ENCODE measurements at regions not wholly inside any gene's neighbourhood (a gene's known extent, or its start where the extent isn't known, plus 50 kb on each side); places are given as distances from the start of the nearest gene placed in this dataset.
A peak's percentile ranks its signal among the peaks of the same experiment; 100 is the strongest.

- Histone ChIP-seq H3K4me1 (ENCODE audit: control insufficient read depth in 5 of 5, insufficient read depth in 5 of 5, low read length in 5 of 5) (no peaks in the 10 kb centered on the region), H3K9ac (ENCODE audit: low read length in 5 of 5) (no peak overlapping the region), H3K27ac (ENCODE audit: low read depth, low read length) (no peak overlapping the region), H3K9me3 (ENCODE audit: control insufficient read depth in 5 of 5, low read length in 5 of 5) (no peaks in the 10 kb centered on the region), H3K27me3 (ENCODE audit: control insufficient read depth in 5 of 5, insufficient read depth in 4 of 5, low read length in 5 of 5) (no peaks in the 10 kb centered on the region), H3K4me3 (ENCODE audit: low read depth in 1 of 5, low read length in 5 of 5) (no peak overlapping the region), H3K36me3 (ENCODE audit: control insufficient read depth in 5 of 5, insufficient read depth in 5 of 5, low read length in 5 of 5) (no peaks in the 10 kb centered on the region)
These were observed 89.5 kb upstream of the STK39 start for GRCh38 chr2:168336786-168337388.

DNA sequence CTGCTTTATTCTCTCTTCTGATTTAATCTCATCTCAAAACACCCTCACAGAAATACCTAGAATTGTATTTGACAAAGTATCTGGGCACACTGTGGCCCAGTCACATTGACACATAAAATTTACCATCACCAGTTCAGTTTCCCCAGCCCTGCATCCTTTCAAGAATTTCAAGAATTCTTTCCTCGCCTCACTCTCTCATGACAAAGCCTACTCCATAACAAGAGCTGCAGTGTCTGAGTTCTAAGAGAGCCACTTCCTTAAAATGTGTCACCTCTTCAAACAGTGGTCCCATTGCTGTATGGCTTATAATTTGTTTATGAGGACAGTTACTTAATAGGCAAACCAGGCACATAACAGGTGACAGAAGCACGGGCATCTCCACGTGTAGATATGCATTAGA lies 90.9 kb upstream of the STK39 start:
- Histone ChIP-seq H3K4me3 (ENCODE audit: low read depth in 1 of 5, low read length in 5 of 5) (no peak overlapping the region), H3K4me1 (ENCODE audit: control insufficient read depth in 5 of 5, insufficient read depth in 5 of 5, low read length in 5 of 5) (no peaks in the 10 kb centered on the region), H3K36me3 (ENCODE audit: control insufficient read depth in 5 of 5, insufficient read depth in 5 of 5, low read length in 5 of 5) (no peaks in the 10 kb centered on the region), H3K27ac (ENCODE audit: low read depth, low read length) (no peak overlapping the region), H3K27me3 (ENCODE audit: control insufficient read depth in 5 of 5, insufficient read depth in 4 of 5, low read length in 5 of 5) (no peaks in the 10 kb centered on the region), H3K9me3 (ENCODE audit: control insufficient read depth in 5 of 5, low read length in 5 of 5) (no peaks in the 10 kb centered on the region), H3K9ac (ENCODE audit: low read length in 5 of 5) (no peak overlapping the region)

GRCh38 chr2:168338803-168339437 lies 91.5 kb upstream of the STK39 start:
- H3K27me3 ChIP-seq (ENCODE audit: control insufficient read depth in 5 of 5, insufficient read depth in 4 of 5, low read length in 5 of 5), result no peaks in the 10 kb centered on the region
- H3K9me3 ChIP-seq (ENCODE audit: control insufficient read depth in 5 of 5, low read length in 5 of 5), result no peaks in the 10 kb centered on the region
- H3K9ac ChIP-seq (ENCODE audit: low read length in 5 of 5), result no peak overlapping the region
- no peaks in the 10 kb centered on the region for H3K36me3 ChIP-seq (ENCODE audit: control insufficient read depth in 5 of 5, insufficient read depth in 5 of 5, low read length in 5 of 5)
- no peaks in the 10 kb centered on the region for H3K4me1 ChIP-seq (ENCODE audit: control insufficient read depth in 5 of 5, insufficient read depth in 5 of 5, low read length in 5 of 5)
- H3K4me3 ChIP-seq (ENCODE audit: low read depth in 1 of 5, low read length in 5 of 5), result no peak overlapping the region
- H3K27ac ChIP-seq (ENCODE audit: low read depth, low read length), result no peak overlapping the region

- Histone ChIP-seq H3K36me3 (ENCODE audit: control insufficient read depth in 5 of 5, insufficient read depth in 5 of 5, low read length in 5 of 5) (no peaks in the 10 kb centered on the region), H3K9me3 (ENCODE audit: control insufficient read depth in 5 of 5, low read length in 5 of 5) (no peaks in the 10 kb centered on the region), H3K4me1 (ENCODE audit: control insufficient read depth in 5 of 5, insufficient read depth in 5 of 5, low read length in 5 of 5) (no peaks in the 10 kb centered on the region), H3K27me3 (ENCODE audit: control insufficient read depth in 5 of 5, insufficient read depth in 4 of 5, low read length in 5 of 5) (no peaks in the 10 kb centered on the region), H3K27ac (ENCODE audit: low read depth, low read length) (no peak overlapping the region), H3K4me3 (ENCODE audit: low read depth in 1 of 5, low read length in 5 of 5) (no peak overlapping the region), H3K9ac (ENCODE audit: low read length in 5 of 5) (no peak overlapping the region)
These were observed 93.5 kb upstream of the STK39 start for GRCh38 chr2:168340931-168341330.

- H3K36me3 ChIP-seq (ENCODE audit: control insufficient read depth in 5 of 5, insufficient read depth in 5 of 5, low read length in 5 of 5), result no peaks in the 10 kb centered on the region
- peaks cover 0 to 5% (median 5%) of the 10 kb centered on the region in 5 donors for H3K4me1 ChIP-seq (ENCODE audit: control insufficient read depth in 5 of 5, insufficient read depth in 5 of 5, low read length in 5 of 5)
- H3K9me3 ChIP-seq (ENCODE audit: control insufficient read depth in 5 of 5, low read length in 5 of 5), result no peaks in the 10 kb centered on the region
- no peak overlapping the region for H3K27ac ChIP-seq (ENCODE audit: low read depth, low read length)
- no peaks in the 10 kb centered on the region for H3K27me3 ChIP-seq (ENCODE audit: control insufficient read depth in 5 of 5, insufficient read depth in 4 of 5, low read length in 5 of 5)
- H3K4me3 ChIP-seq (ENCODE audit: low read depth in 1 of 5, low read length in 5 of 5), result no peak overlapping the region
- no peak overlapping the region for H3K9ac ChIP-seq (ENCODE audit: low read length in 5 of 5)
These were observed 96.2 kb upstream of the STK39 start for GRCh38 chr2:168343586-168343985.

GRCh38 chr2:168344706-168345105 lies 97.3 kb upstream of the STK39 start:
- Histone ChIP-seq H3K4me1 (ENCODE audit: control insufficient read depth in 5 of 5, insufficient read depth in 5 of 5, low read length in 5 of 5) (peaks cover 0 to 5% (median 5%) of the 10 kb centered on the region in 5 donors), H3K4me3 (ENCODE audit: low read depth in 1 of 5, low read length in 5 of 5) (no peak overlapping the region), H3K27me3 (ENCODE audit: control insufficient read depth in 5 of 5, insufficient read depth in 4 of 5, low read length in 5 of 5) (no peaks in the 10 kb centered on the region), H3K9me3 (ENCODE audit: control insufficient read depth in 5 of 5, low read length in 5 of 5) (no peaks in the 10 kb centered on the region), H3K27ac (ENCODE audit: low read depth, low read length) (no peak overlapping the region), H3K9ac (ENCODE audit: low read length in 5 of 5) (no peak overlapping the region), H3K36me3 (ENCODE audit: control insufficient read depth in 5 of 5, insufficient read depth in 5 of 5, low read length in 5 of 5) (no peaks in the 10 kb centered on the region)

DNA sequence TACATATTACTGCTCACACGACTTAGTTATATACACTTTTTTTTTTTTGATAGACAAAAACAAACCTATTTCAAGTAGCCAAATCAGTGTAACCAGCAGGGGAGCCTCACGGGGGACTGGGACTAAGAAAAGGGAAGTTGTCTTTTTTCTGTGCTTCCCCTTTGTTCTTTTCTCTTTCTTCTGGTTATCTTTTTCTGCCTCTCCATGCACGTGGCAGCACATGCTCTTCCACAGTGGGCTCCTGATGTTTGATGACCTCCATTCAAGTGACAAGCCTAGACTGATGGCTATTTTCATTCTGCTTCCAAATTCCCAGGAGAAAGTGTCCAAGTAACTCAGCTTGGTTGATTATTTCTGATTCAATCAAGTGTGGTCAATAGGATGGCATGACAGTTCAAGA lies 98.2 kb upstream of the STK39 start:
- Histone ChIP-seq H3K36me3 (ENCODE audit: control insufficient read depth in 5 of 5, insufficient read depth in 5 of 5, low read length in 5 of 5) (no peaks in the 10 kb centered on the region), H3K27me3 (ENCODE audit: control insufficient read depth in 5 of 5, insufficient read depth in 4 of 5, low read length in 5 of 5) (no peaks in the 10 kb centered on the region), H3K9ac (ENCODE audit: low read length in 5 of 5) (no peak overlapping the region), H3K9me3 (ENCODE audit: control insufficient read depth in 5 of 5, low read length in 5 of 5) (no peaks in the 10 kb centered on the region), H3K27ac (ENCODE audit: low read depth, low read length) (no peak overlapping the region), H3K4me3 (ENCODE audit: low read depth in 1 of 5, low read length in 5 of 5) (no peak overlapping the region), H3K4me1 (ENCODE audit: control insufficient read depth in 5 of 5, insufficient read depth in 5 of 5, low read length in 5 of 5) (peaks cover 0 to 5% (median 5%) of the 10 kb centered on the region in 5 donors)

- Histone ChIP-seq H3K27me3 (ENCODE audit: control insufficient read depth in 5 of 5, insufficient read depth in 4 of 5, low read length in 5 of 5) (no peaks in the 10 kb centered on the region), H3K4me1 (ENCODE audit: control insufficient read depth in 5 of 5, insufficient read depth in 5 of 5, low read length in 5 of 5) (peaks cover 0 to 5% (median 5%) of the 10 kb centered on the region in 5 donors), H3K4me3 (ENCODE audit: low read depth in 1 of 5, low read length in 5 of 5) (peak overlapping the region; percentile 59 to 90 (median 71)), H3K27ac (ENCODE audit: low read depth, low read length) (no peak overlapping the region), H3K36me3 (ENCODE audit: control insufficient read depth in 5 of 5, insufficient read depth in 5 of 5, low read length in 5 of 5) (no peaks in the 10 kb centered on the region), H3K9me3 (ENCODE audit: control insufficient read depth in 5 of 5, low read length in 5 of 5) (no peaks in the 10 kb centered on the region), H3K9ac (ENCODE audit: low read length in 5 of 5) (peak overlapping the region in 4 of 5 donors; percentile 58 to 83 (median 71))
These were observed 99.5 kb upstream of the STK39 start for GRCh38 chr2:168346725-168347477.

DNA sequence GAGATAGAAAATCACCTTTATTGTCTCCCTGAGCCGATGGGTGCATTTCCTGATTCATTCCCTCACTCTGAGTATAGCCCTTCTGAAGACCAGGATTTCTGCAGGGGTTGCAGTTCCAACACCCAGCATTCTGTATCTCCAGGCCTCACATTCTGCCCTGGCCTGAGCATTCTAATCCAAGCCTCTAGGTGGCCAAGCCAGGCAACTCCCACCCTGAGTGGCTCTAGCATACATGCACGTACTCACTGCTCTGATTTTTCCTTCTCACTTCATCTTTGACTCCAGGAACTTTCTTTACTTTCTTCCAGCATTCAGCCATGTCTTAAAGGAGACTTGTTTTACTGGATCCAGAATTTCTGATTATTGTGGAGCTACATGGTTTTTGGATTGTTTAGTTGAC lies 100.7 kb upstream of the STK39 start:
- Histone ChIP-seq H3K27ac (ENCODE audit: low read depth, low read length) (no peak overlapping the region), H3K9ac (ENCODE audit: low read length in 5 of 5) (no peak overlapping the region), H3K4me3 (ENCODE audit: low read depth in 1 of 5, low read length in 5 of 5) (no peak overlapping the region), H3K4me1 (ENCODE audit: control insufficient read depth in 5 of 5, insufficient read depth in 5 of 5, low read length in 5 of 5) (peaks cover 0 to 5% (median 5%) of the 10 kb centered on the region in 5 donors), H3K9me3 (ENCODE audit: control insufficient read depth in 5 of 5, low read length in 5 of 5) (peaks cover 0 to 2% (median under 1%) of the 10 kb centered on the region in 5 donors), H3K36me3 (ENCODE audit: control insufficient read depth in 5 of 5, insufficient read depth in 5 of 5, low read length in 5 of 5) (no peaks in the 10 kb centered on the region), H3K27me3 (ENCODE audit: control insufficient read depth in 5 of 5, insufficient read depth in 4 of 5, low read length in 5 of 5) (no peaks in the 10 kb centered on the region)

DNA sequence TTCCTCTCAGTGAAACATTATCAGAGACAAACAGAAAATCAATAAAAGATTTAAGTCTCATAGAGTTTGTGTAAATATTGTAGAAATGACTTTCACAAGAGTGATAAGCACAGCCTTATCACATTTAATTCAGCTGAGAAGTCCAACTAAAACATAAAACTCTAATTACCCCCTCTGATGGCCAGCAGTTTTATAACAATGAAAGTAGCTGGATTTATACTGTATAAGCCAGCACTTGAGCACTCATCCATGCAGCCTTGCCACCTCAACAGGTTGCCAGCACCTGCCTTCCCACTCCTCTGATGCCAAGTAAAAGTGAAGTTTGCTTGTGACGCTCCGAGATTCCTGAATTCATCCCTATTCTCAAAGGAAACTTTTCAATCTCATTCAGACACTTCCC lies 103.0 kb upstream of the STK39 start:
- Histone ChIP-seq H3K4me1 (ENCODE audit: control insufficient read depth in 5 of 5, insufficient read depth in 5 of 5, low read length in 5 of 5) (peaks cover 0 to 5% (median 5%) of the 10 kb centered on the region in 5 donors), H3K27me3 (ENCODE audit: control insufficient read depth in 5 of 5, insufficient read depth in 4 of 5, low read length in 5 of 5) (no peaks in the 10 kb centered on the region), H3K27ac (ENCODE audit: low read depth, low read length) (no peak overlapping the region), H3K4me3 (ENCODE audit: low read depth in 1 of 5, low read length in 5 of 5) (no peak overlapping the region), H3K36me3 (ENCODE audit: control insufficient read depth in 5 of 5, insufficient read depth in 5 of 5, low read length in 5 of 5) (no peaks in the 10 kb centered on the region), H3K9me3 (ENCODE audit: control insufficient read depth in 5 of 5, low read length in 5 of 5) (peaks cover 0 to 5% (median 3%) of the 10 kb centered on the region in 5 donors), H3K9ac (ENCODE audit: low read length in 5 of 5) (no peak overlapping the region)
